ENCODE measurements at regions not wholly inside any gene's neighbourhood (a gene's known extent, or its start where the extent isn't known, plus 50 kb on each side); places are given as distances from the start of the nearest gene placed in this dataset.

GRCh38 chr5:36440300-36440699, 138.6 kb upstream of the RANBP3L start:
- H3K4me3 ChIP-seq (ENCODE audit: low read depth, low read length), result no peak overlapping the region
- ChIA-PET POLR2A (no interaction called here), CTCF (interaction anchor here (1.1 to 2.3 kb wide), 2 partner anchors 10 to 256 kb away, joined by 3 to 10 read pairs; no protein-coding TSS in a partner anchor)

DNA sequence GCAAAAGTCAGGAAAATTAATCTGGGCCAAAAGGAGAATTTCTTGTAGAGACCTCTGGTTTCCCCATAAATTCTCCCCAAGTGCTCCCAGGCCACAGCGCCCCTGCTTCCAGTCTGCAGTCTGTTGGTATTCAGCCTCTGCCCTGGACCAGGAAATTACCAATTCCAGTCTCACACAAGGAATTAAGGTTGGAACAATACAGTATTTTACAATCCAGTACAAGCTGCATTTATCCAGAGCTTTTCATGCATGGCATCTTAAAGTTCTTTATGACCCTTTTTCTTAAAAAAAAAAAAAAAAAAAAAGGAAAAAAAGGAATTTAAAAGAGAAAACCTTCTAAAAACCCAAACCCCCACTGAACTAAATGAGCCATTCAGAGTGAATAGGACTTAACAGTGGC, 139.6 kb upstream of the RANBP3L start:
- POLR2A ChIA-PET, result no interaction called here
- no peak for TF ChIP-seq CTCF (IDR thresholded peaks at IDR 0.05; ENCODE audit: insufficient read depth, low read length, missing control alignments)
- DNase-seq (ENCODE audit: low read depth, low spot score), result no peak
- CTCF ChIA-PET, result interaction anchor here (1.2 to 2.3 kb wide), 2 partner anchors 10 to 255 kb away, joined by 4 to 10 read pairs; no protein-coding TSS in a partner anchor
- no peak overlapping the region for H3K4me3 ChIP-seq (ENCODE audit: low read depth, low read length)

More at GRCh38 chr5:36440300-36440699, 138.6 kb upstream of the RANBP3L start:
- no peak for TF ChIP-seq CTCF (IDR thresholded peaks at IDR 0.05; ENCODE audit: insufficient read depth, low read length, missing control alignments)
- DNase-seq (ENCODE audit: low read depth, low spot score), result no peak

DNA sequence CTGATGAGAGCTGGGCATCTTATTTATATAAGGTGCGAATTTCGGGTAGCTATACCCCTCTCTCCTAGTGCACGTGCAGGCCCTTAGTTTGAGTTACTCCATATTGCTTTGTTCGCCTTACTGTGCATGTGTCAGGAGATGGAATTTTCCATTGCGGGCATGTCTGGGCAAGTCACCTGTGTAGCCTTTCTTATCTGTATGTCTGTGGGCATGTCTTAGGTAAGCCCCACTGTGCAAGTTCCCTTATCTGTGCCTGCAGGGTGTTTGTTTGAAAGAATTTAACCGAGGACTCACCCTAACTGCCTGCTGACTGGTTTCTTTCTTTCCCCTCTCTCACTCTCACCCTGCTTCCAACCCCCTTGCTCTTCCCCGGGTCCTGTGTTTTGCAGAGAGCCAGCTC, 140.7 kb upstream of the RANBP3L start:
- no peak for DNase-seq (ENCODE audit: low read depth, low spot score)
- ChIA-PET POLR2A (no interaction called here), CTCF (interaction anchor here (1.2 to 2.3 kb wide), 2 partner anchors 8 to 253 kb away, joined by 4 to 10 read pairs; no protein-coding TSS in a partner anchor)
- TF ChIP-seq CTCF (IDR thresholded peaks at IDR 0.05; ENCODE audit: insufficient read depth, low read length, missing control alignments), result no peak
- no peak overlapping the region for H3K4me3 ChIP-seq (ENCODE audit: low read depth, low read length)

- no peak for DNase-seq (ENCODE audit: low read depth, low spot score)
- CTCF ChIA-PET, result interaction anchor here (1.6 to 2.1 kb wide), 2 partner anchors 62 to 253 kb away, joined by 3 to 6 read pairs; no protein-coding TSS in a partner anchor
- H3K4me3 ChIP-seq (ENCODE audit: low read depth, low read length), result no peak overlapping the region
- no peak for TF ChIP-seq CTCF (IDR thresholded peaks at IDR 0.05; ENCODE audit: insufficient read depth, low read length, missing control alignments)
- POLR2A ChIA-PET, result no interaction called here
Measured at GRCh38 chr5:36442796-36443195, 141.1 kb upstream of the RANBP3L start.

- CTCF ChIA-PET, result interaction anchor here (1.5 to 2.1 kb wide), 3 partner anchors 29 to 252 kb away, joined by 3 to 6 read pairs (median 4); no protein-coding TSS in a partner anchor
- POLR2A ChIA-PET, result no interaction called here
- no peak for DNase-seq (ENCODE audit: low read depth, low spot score)
- TF ChIP-seq CTCF (IDR thresholded peaks at IDR 0.05; ENCODE audit: insufficient read depth, low read length, missing control alignments), result no peak
- no peak overlapping the region for H3K4me3 ChIP-seq (ENCODE audit: low read depth, low read length)
Measured at GRCh38 chr5:36443941-36444340, 142.2 kb upstream of the RANBP3L start.

GRCh38 chr5:36444582-36445418, 143.1 kb upstream of the RANBP3L start:
- ChIA-PET CTCF (interaction anchor here (0.6 to 2.1 kb wide), 3 partner anchors 30 to 251 kb away, joined by 3 to 6 read pairs (median 4); no protein-coding TSS in a partner anchor), POLR2A (no interaction called here)
- no peak for DNase-seq (ENCODE audit: low read depth, low spot score)
- no peak overlapping the region for H3K4me3 ChIP-seq (ENCODE audit: low read depth, low read length)
- no peak for TF ChIP-seq CTCF (IDR thresholded peaks at IDR 0.05; ENCODE audit: insufficient read depth, low read length, missing control alignments)

Measured in AG04449 (cell line).